Neural progenitor cell (in vitro differentiated cells): ENCODE measurements at regions not wholly inside any gene's neighbourhood (a gene's known extent, or its start where the extent isn't known, plus 50 kb on each side); places are given as distances from the start of the nearest gene placed in this dataset.

Source experiments
- DNase-seq: peaks from one replicate; pipeline ENCODE4 v3.0.0-alpha.2; 2016; ENCODE audit warnings: low spot score
- H2AFZ ChIP-seq: fragments of 200-600 bp; sonication (generic); replicated peaks from 2 replicates; pipeline ENCODE4 v1.6.1; 2016; ENCODE audit warnings: antibody characterized with exemption
- H3F3A ChIP-seq: fragments of 200-600 bp; sonication (generic); 2 replicates; pipeline ENCODE4 v1.6.1; 2016; ENCODE audit warnings: antibody characterized with exemption, low read depth
- H3K27ac ChIP-seq: fragments of 200-600 bp; sonication (generic); 2 replicates; pipeline ENCODE4 v1.5.1; 2016; ENCODE audit warnings: mild to moderate bottlenecking
- H3K27me3 ChIP-seq: fragments of 200-600 bp; sonication (generic); 2 replicates; pipeline ENCODE4 v1.6.1; 2016; ENCODE audit warnings: mild to moderate bottlenecking, moderate library complexity
- H3K36me3 ChIP-seq: fragments of 200-600 bp; sonication (generic); 2 replicates; pipeline ENCODE4 v1.5.1; 2016
- H3K4me1 ChIP-seq: fragments of 200-600 bp; sonication (generic); 2 replicates; pipeline ENCODE4 v1.6.1; 2016; ENCODE audit warnings: mixed run types
- H3K4me2 ChIP-seq: fragments of 200-600 bp; sonication (generic); 2 replicates; pipeline ENCODE4 v1.6.1; 2016
- H3K4me3 ChIP-seq: fragments of 200-600 bp; sonication (generic); 2 replicates; pipeline ENCODE4 v1.5.1; 2016
- H3K79me2 ChIP-seq: fragments of 200-600 bp; sonication (generic); 2 replicates; pipeline ENCODE4 v1.6.1; 2016; ENCODE audit warnings: low read depth
- H3K9ac ChIP-seq: fragments of 200-600 bp; sonication (generic); 2 replicates; pipeline ENCODE4 v1.6.1; 2016
- H3K9me3 ChIP-seq: fragments of 200-600 bp; sonication (generic); 2 replicates; pipeline ENCODE4 v1.5.1; 2016; ENCODE audit warnings: low read depth
- H4K20me1 ChIP-seq: fragments of 200-600 bp; sonication (generic); 2 replicates; pipeline ENCODE4 v1.6.1; 2016; ENCODE audit warnings: low read depth
- H3K27ac Mint-ChIP-seq: 3 replicates; pipeline ENCODE4 v1.8.0; 2021; ENCODE audit warnings: mixed read lengths
- H3K27me3 Mint-ChIP-seq: 2 replicates; pipeline ENCODE4 v1.8.0; 2022; ENCODE audit warnings: low read depth, mild to moderate bottlenecking, inconsistent platforms, moderate library complexity, mixed read lengths; ENCODE audit not compliant: insufficient read depth
- H3K36me3 Mint-ChIP-seq: 3 replicates; pipeline ENCODE4 v1.8.0; 2021; ENCODE audit warnings: mixed read lengths
- H3K4me1 Mint-ChIP-seq: 3 replicates; pipeline ENCODE4 v1.8.0; 2021; ENCODE audit warnings: mixed read lengths
- H3K4me3 Mint-ChIP-seq: 3 replicates; pipeline ENCODE4 v1.8.0; 2021; ENCODE audit warnings: mild to moderate bottlenecking, moderate library complexity, mixed read lengths
- H3K9me3 Mint-ChIP-seq: 3 replicates; pipeline ENCODE4 v1.8.0; 2020; ENCODE audit warnings: mixed read lengths
- CTCF ChIP-seq: fragments of 200-600 bp; sonication (generic); IDR thresholded peaks from 2 replicates; pipeline ENCODE4 v1.5.1; 2017; ENCODE audit warnings: antibody characterized with exemption, mild to moderate bottlenecking
- EZH2 ChIP-seq: fragments of 200-600 bp; sonication (generic); IDR thresholded peaks from 2 replicates; pipeline ENCODE4 v1.6.1; 2017; ENCODE audit warnings: antibody characterized with exemption, mild to moderate bottlenecking, moderate library complexity
- EZH2phosphoT487 ChIP-seq: fragments of 200-600 bp; sonication (generic); IDR thresholded peaks from 2 replicates; pipeline ENCODE4 v1.6.1; 2017; ENCODE audit warnings: antibody characterized with exemption

- Histone ChIP-seq H3K9ac (no peak overlapping the region), H3K4me3 (no peak overlapping the region), H3F3A (no peaks in the 10 kb centered on the region), H3K27me3 (no peaks in the 10 kb centered on the region), H3K4me1 (peaks cover 33% of the 10 kb centered on the region), H3K36me3 (no peaks in the 10 kb centered on the region), H3K79me2 (no peaks in the 10 kb centered on the region), H2AFZ (no peak overlapping the region), H4K20me1 (no peaks in the 10 kb centered on the region), H3K27ac (no peak overlapping the region), H3K9me3 (no peaks in the 10 kb centered on the region), H3K4me2 (no peak overlapping the region)
- H3K27ac Mint-ChIP-seq = peak overlapping the region; percentile 5
- no peaks in the 10 kb centered on the region for H3K36me3 Mint-ChIP-seq
- H3K4me3 Mint-ChIP-seq = peak overlapping the region; percentile 22
- TF ChIP-seq EZH2 (no peak), CTCF (no peak), EZH2phosphoT487 (no peak)
- H3K9me3 Mint-ChIP-seq = peaks cover 2% of the 10 kb centered on the region
- H3K4me1 Mint-ChIP-seq = peaks cover 26% of the 10 kb centered on the region
- peaks cover 31% of the 10 kb centered on the region for H3K27me3 Mint-ChIP-seq
- DNase-seq = no peak
These were observed 58.5 kb downstream of the ADRA2C start for GRCh38 chr4:3824521-3825270.

GRCh38 chr4:3825530-3825929, 59.3 kb downstream of the ADRA2C start:
- Histone ChIP-seq H3F3A (peaks cover 6% of the 10 kb centered on the region), H4K20me1 (no peaks in the 10 kb centered on the region), H3K79me2 (no peaks in the 10 kb centered on the region), H2AFZ (no peak overlapping the region), H3K4me3 (no peak overlapping the region), H3K9ac (no peak overlapping the region), H3K4me2 (no peak overlapping the region), H3K9me3 (no peaks in the 10 kb centered on the region), H3K27me3 (no peaks in the 10 kb centered on the region), H3K27ac (no peak overlapping the region), H3K4me1 (peaks cover 39% of the 10 kb centered on the region), H3K36me3 (no peaks in the 10 kb centered on the region)
- peaks cover 34% of the 10 kb centered on the region for H3K4me1 Mint-ChIP-seq
- H3K4me3 Mint-ChIP-seq = peak overlapping the region; percentile 22
- H3K27me3 Mint-ChIP-seq = peaks cover 36% of the 10 kb centered on the region
- no peaks in the 10 kb centered on the region for H3K9me3 Mint-ChIP-seq
- H3K36me3 Mint-ChIP-seq = no peaks in the 10 kb centered on the region
- no peak for DNase-seq
- no peak for TF ChIP-seq EZH2
- TF ChIP-seq CTCF = no peak
- no peak overlapping the region for H3K27ac Mint-ChIP-seq

GRCh38 chr4:3826247-3827172, 60.3 kb downstream of the ADRA2C start:
- Histone ChIP-seq H3K9me3 (no peaks in the 10 kb centered on the region), H3K79me2 (no peaks in the 10 kb centered on the region), H3K4me2 (no peak overlapping the region), H4K20me1 (no peaks in the 10 kb centered on the region), H3K4me1 (peaks cover 45% of the 10 kb centered on the region), H3F3A (peaks cover 6% of the 10 kb centered on the region), H3K27ac (no peak overlapping the region), H3K36me3 (no peaks in the 10 kb centered on the region), H3K27me3 (no peaks in the 10 kb centered on the region), H3K4me3 (no peak overlapping the region), H2AFZ (no peak overlapping the region), H3K9ac (no peak overlapping the region)
- no peak for TF ChIP-seq CTCF
- no peak for TF ChIP-seq EZH2
- TF ChIP-seq EZH2phosphoT487 = no peak
- Mint-ChIP-seq H3K4me1 (peaks cover 31% of the 10 kb centered on the region), H3K9me3 (no peaks in the 10 kb centered on the region), H3K4me3 (peak overlapping the region; percentile 59), H3K27me3 (peaks cover 37% of the 10 kb centered on the region), H3K27ac (no peak overlapping the region), H3K36me3 (no peaks in the 10 kb centered on the region)
- no peak for DNase-seq
